ENCODE measurements at regions not wholly inside any gene's neighbourhood (a gene's known extent, or its start where the extent isn't known, plus 50 kb on each side); places are given as distances from the start of the nearest gene placed in this dataset.

- TF ChIP-seq, protein P1, sequence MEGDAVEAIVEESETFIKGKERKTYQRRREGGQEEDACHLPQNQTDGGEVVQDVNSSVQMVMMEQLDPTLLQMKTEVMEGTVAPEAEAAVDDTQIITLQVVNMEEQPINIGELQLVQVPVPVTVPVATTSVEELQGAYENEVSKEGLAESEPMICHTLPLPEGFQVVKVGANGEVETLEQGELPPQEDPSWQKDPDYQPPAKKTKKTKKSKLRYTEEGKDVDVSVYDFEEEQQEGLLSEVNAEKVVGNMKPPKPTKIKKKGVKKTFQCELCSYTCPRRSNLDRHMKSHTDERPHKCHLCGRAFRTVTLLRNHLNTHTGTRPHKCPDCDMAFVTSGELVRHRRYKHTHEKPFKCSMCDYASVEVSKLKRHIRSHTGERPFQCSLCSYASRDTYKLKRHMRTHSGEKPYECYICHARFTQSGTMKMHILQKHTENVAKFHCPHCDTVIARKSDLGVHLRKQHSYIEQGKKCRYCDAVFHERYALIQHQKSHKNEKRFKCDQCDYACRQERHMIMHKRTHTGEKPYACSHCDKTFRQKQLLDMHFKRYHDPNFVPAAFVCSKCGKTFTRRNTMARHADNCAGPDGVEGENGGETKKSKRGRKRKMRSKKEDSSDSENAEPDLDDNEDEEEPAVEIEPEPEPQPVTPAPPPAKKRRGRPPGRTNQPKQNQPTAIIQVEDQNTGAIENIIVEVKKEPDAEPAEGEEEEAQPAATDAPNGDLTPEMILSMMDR (IDR thresholded peaks at IDR 0.05): no peak
- TF ChIP-seq POLR2A (IDR thresholded peaks at IDR 0.05): no peak
Measured at GRCh38 chr7:46775020-46775419, 806.9 kb downstream of the TNS3 start.
